Body of pancreas (tissue), 4 donors: ENCODE measurements at regions not wholly inside any gene's neighbourhood (a gene's known extent, or its start where the extent isn't known, plus 50 kb on each side); places are given as distances from the start of the nearest gene placed in this dataset.

Experiments used
- POLR2A ChIP-seq, 3 donors: fragments of 450-650 bp; IDR thresholded peaks; one replicate each; pipeline ENCODE4 v1.6.1; 2016; ENCODE audit warnings: antibody characterized with exemption in 3 of 3, mild to moderate bottlenecking in 2 of 3
- TF ChIP-seq, protein P1 (sequence below), 7 experiments: fragments of 450-650 bp in 4 of 7; fragments of 200-600 bp in 3 of 7; sonication (generic) in 3 of 7; IDR thresholded peaks; one replicate each; pipeline ENCODE4 v1.5.1; 2016 to 2019; ENCODE audit warnings: antibody characterized with exemption in 7 of 7

DNA sequence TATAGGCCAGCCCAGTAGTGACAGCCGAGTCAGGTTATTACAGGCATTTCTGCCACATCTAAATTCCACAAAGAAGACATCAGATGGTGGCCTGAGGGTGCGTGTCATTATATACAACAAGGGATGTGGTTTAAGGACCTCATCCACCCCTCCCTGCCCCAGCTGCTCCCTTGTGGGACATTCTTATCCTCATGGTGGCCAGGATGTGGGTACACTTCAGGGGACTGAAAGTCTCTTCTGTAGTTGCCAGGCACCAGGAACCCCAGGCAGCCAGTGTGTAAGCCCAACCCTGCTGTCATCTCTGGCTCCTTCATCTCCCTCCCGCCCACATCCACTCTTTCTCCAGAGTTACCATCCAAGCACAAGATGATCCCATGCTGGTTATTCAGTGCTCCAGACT is 224.9 kb upstream of the TOPAZ1 start:
- TF ChIP-seq, protein P1, sequence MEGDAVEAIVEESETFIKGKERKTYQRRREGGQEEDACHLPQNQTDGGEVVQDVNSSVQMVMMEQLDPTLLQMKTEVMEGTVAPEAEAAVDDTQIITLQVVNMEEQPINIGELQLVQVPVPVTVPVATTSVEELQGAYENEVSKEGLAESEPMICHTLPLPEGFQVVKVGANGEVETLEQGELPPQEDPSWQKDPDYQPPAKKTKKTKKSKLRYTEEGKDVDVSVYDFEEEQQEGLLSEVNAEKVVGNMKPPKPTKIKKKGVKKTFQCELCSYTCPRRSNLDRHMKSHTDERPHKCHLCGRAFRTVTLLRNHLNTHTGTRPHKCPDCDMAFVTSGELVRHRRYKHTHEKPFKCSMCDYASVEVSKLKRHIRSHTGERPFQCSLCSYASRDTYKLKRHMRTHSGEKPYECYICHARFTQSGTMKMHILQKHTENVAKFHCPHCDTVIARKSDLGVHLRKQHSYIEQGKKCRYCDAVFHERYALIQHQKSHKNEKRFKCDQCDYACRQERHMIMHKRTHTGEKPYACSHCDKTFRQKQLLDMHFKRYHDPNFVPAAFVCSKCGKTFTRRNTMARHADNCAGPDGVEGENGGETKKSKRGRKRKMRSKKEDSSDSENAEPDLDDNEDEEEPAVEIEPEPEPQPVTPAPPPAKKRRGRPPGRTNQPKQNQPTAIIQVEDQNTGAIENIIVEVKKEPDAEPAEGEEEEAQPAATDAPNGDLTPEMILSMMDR (IDR thresholded peaks at IDR 0.05), result no peak
- TF ChIP-seq POLR2A (IDR thresholded peaks at IDR 0.05), result no peak
